GM12878 (cell line): ENCODE measurements at regions not wholly inside any gene's neighbourhood (a gene's known extent, or its start where the extent isn't known, plus 50 kb on each side); places are given as distances from the start of the nearest gene placed in this dataset.

ENCODE experiments used
- ATAC-seq: fragments of 200-7000 bp; cut with Tn5 transposase; 3 replicates; pipeline ENCODE4 v1.9.1; 2020; ENCODE audit warnings: mild to moderate bottlenecking, moderate library complexity
- BruUV-seq: library from RNA; stranded (reverse); fragments of 400-500 nt; replicated peaks from 2 replicates; lab custom pipeline; 2021; lab: Mats Ljungman, UMichigan
- CTCF ChIA-PET: fragments of 300-600 bp; sonication (Branson Sonifier 250); formaldehyde crosslinking; extraction: SDS; loops from one replicate; lab custom pipeline; 2021; ENCODE audit warnings: inconsistent platforms; lab: Yijun Ruan, JAX
- POLR2A ChIA-PET: fragments of 350-600 bp; formaldehyde crosslinking; extraction: SDS; loops from one replicate; lab custom pipeline; 2021; ENCODE audit warnings: inconsistent platforms; lab: Charles Lee
- RAD21 ChIA-PET: fragments of 300-600 bp; sonication (Branson Sonifier 250); formaldehyde crosslinking; loops from one replicate; lab custom pipeline; 2023; ENCODE audit warnings: antibody characterized with exemption; ENCODE audit not compliant: unreplicated experiment; lab: Charles Lee
- SMC1A ChIA-PET: fragments of 300-600 bp; sonication (Branson Sonifier 250); formaldehyde crosslinking; loops from one replicate; lab custom pipeline; 2023; ENCODE audit not compliant: unreplicated experiment, uncharacterized antibody; lab: Charles Lee
- DNase-seq: peaks from one replicate; pipeline ENCODE4 v3.0.0-alpha.2; 2011; ENCODE audit warnings: low read depth, low spot score
- FAIRE-seq: peaks from 3 replicates; lab custom pipeline; 2011; peaks lifted over from hg19 to GRCh38; lab: Jason Lieb, UNC
- H2AFZ ChIP-seq: 2 replicates; pipeline ENCODE4 v1.6.0; 2011; ENCODE audit warnings: low read depth, low read length, control low read depth; ENCODE audit not compliant: control insufficient read depth
- H3K27ac ChIP-seq: 2 replicates; pipeline ENCODE4 v1.5.1; 2011; ENCODE audit warnings: control low read depth; ENCODE audit not compliant: control insufficient read depth, insufficient read depth
- H3K27me3 ChIP-seq, 2 experiments: replicated peaks in 1 of 2; 2 replicates each; pipeline versions ENCODE4 v1.6.0 to v1.6.1; 2011; ENCODE audit warnings: low read length in 1 of 2; ENCODE audit not compliant: control insufficient read depth in 2 of 2, insufficient read depth in 2 of 2
- H3K36me3 ChIP-seq, 2 experiments: 2 replicates each; pipeline ENCODE4 v1.5.1; 2011; ENCODE audit warnings: low read length in 1 of 2; ENCODE audit not compliant: control insufficient read depth in 2 of 2, insufficient read depth in 2 of 2
- H3K4me1 ChIP-seq: 2 replicates; pipeline ENCODE4 v1.6.1; 2011; ENCODE audit warnings: mild to moderate bottlenecking, low read length, moderate library complexity, mixed read lengths; ENCODE audit not compliant: control insufficient read depth, insufficient read depth
- H3K4me2 ChIP-seq: 2 replicates; pipeline ENCODE4 v1.6.0; 2011; ENCODE audit warnings: control low read depth; ENCODE audit not compliant: control insufficient read depth, insufficient read depth
- H3K4me3 ChIP-seq: fragments of 200-600 bp; sonication (generic); 2 replicates; pipeline ENCODE4 v1.5.1; 2016
- H3K79me2 ChIP-seq: 2 replicates; pipeline ENCODE4 v1.6.0; 2011; ENCODE audit warnings: low read length; ENCODE audit not compliant: control insufficient read depth, insufficient read depth
- H3K9ac ChIP-seq: 2 replicates; pipeline ENCODE4 v1.8.0; 2011; ENCODE audit warnings: low read length, control low read depth, mixed read lengths; ENCODE audit not compliant: control insufficient read depth, insufficient read depth
- H3K9me3 ChIP-seq: replicated peaks from 3 replicates; pipeline ENCODE4 v1.5.1; 2011; ENCODE audit warnings: mild to moderate bottlenecking, low read length; ENCODE audit not compliant: control insufficient read depth, insufficient read depth
- H4K20me1 ChIP-seq: 2 replicates; pipeline ENCODE4 v1.6.0; 2011; ENCODE audit not compliant: control insufficient read depth, insufficient read depth
- ETV6 ChIP-seq, 2 experiments: fragments of 450-650 bp in 1 of 2; IDR thresholded peaks in 1 of 2; conservative IDR thresholded peaks in 1 of 2; 2 replicates each; pipeline ENCODE4 v1.6.1; 2014; ENCODE audit warnings: antibody characterized with exemption in 1 of 2, borderline replicate concordance in 1 of 2, low read depth in 1 of 2, mild to moderate bottlenecking in 1 of 2, moderate library complexity in 1 of 2
- MXI1 ChIP-seq: fragments of 150-350 bp; IDR thresholded peaks from 2 replicates; pipeline ENCODE4 v1.6.1; 2011; ENCODE audit warnings: low read depth, mild to moderate bottlenecking, inconsistent platforms, low read length, improper control_type of control experiment
- NFIC ChIP-seq: IDR thresholded peaks from 2 replicates; pipeline ENCODE4 v1.6.1; 2012; ENCODE audit warnings: low read depth, mild to moderate bottlenecking, inconsistent platforms, low read length, moderate library complexity
- PAX8 ChIP-seq: fragments of 450-650 bp; IDR thresholded peaks from 2 replicates; pipeline ENCODE4 v1.6.1; 2017; ENCODE audit warnings: mild to moderate bottlenecking, moderate library complexity
- POLR2AphosphoS5 ChIP-seq: IDR thresholded peaks from 2 replicates; pipeline ENCODE4 v1.6.1; 2011; ENCODE audit warnings: mild to moderate bottlenecking, low read length, inconsistent platforms
- SREBF1 ChIP-seq: IDR thresholded peaks from 2 replicates; pipeline ENCODE4 v1.6.1; 2012; ENCODE audit warnings: mild to moderate bottlenecking, low read length
- WGBS: methylation state at CpG from one replicate; pipeline ENCODE4 v1.1.6; 2016; ENCODE audit warnings: low lambda C conversion rate; ENCODE audit not compliant: insufficient replicate concordance, insufficient coverage; ENCODE audit errors: missing lambda C conversion rate; 5-methylcytosine and 5-hydroxymethylcytosine counted together
- in situ Hi-C: fragments of 300-500 bp; cut with MboI; formaldehyde crosslinking; loops from 9 replicates; pipeline ENCODE4 v1.14.3; 2018; ENCODE audit warnings: mixed read lengths
- intact Hi-C: fragments of 100-400 bp; cut with micrococcal nuclease; formaldehyde crosslinking; loops from one replicate; pipeline ENCODE4 v1.14.2; 2022; ENCODE audit not compliant: unreplicated experiment
- TF ChIP-seq, protein P1 (sequence below): fragments of 450-650 bp; conservative IDR thresholded peaks from 2 replicates; pipeline ENCODE4 v1.6.1; 2017; ENCODE audit warnings: mild to moderate bottlenecking, moderate library complexity

DNA sequence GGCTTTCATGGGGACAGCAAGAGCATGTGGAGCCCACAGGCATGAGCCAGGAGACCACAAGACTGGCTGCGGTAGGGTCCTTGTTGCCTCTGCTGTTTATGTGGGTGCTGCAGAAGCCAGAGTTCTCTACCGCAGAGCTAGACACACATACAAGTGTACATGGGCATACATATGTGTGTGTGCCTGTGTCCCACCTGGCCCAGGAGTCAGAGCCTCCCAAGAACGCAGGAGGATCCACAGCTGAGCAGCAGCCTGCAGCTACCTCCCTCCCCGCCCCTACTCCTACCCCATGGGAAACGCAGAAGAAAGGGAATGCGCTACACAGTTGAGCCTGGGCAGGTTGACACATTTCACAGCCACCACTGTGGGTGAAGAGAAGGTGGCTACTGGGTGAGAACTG lies 438.1 kb upstream of the SMIM21 start:
- ChIA-PET POLR2A (no interaction called here), CTCF (no interaction called here), RAD21 (no interaction called here), SMC1A (no interaction called here)
- H4K20me1 ChIP-seq = no peaks in the 10 kb centered on the region
- H3K4me1 ChIP-seq = no peaks in the 10 kb centered on the region
- no peak overlapping the region for H3K4me2 ChIP-seq
- no peak overlapping the region for H3K9ac ChIP-seq
- intact Hi-C loops = no loop called here
- H3K27ac ChIP-seq = no peak overlapping the region
- no peak for FAIRE-seq
- WGBS = 77% methylated on average over 6 of the region's 6 CpGs
- in situ Hi-C loops = no loop called here
- no peaks in the 10 kb centered on the region for H3K36me3 ChIP-seq
- DNase-seq = no peak
- TF ChIP-seq POLR2AphosphoS5 (no peak), ETV6 (conservative IDR thresholded peaks at IDR 0.05 in 1 of 2, IDR thresholded peaks at IDR 0.05 in 1 of 2; ENCODE audit: borderline replicate concordance in 1 of 2, low read depth in 1 of 2) (no peak), NFIC (no peak), PAX8 (no peak), MXI1 (no peak), SREBF1 (no peak)
- TF ChIP-seq, protein P1, sequence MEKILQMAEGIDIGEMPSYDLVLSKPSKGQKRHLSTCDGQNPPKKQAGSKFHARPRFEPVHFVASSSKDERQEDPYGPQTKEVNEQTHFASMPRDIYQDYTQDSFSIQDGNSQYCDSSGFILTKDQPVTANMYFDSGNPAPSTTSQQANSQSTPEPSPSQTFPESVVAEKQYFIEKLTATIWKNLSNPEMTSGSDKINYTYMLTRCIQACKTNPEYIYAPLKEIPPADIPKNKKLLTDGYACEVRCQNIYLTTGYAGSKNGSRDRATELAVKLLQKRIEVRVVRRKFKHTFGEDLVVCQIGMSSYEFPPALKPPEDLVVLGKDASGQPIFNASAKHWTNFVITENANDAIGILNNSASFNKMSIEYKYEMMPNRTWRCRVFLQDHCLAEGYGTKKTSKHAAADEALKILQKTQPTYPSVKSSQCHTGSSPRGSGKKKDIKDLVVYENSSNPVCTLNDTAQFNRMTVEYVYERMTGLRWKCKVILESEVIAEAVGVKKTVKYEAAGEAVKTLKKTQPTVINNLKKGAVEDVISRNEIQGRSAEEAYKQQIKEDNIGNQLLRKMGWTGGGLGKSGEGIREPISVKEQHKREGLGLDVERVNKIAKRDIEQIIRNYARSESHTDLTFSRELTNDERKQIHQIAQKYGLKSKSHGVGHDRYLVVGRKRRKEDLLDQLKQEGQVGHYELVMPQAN = no peak
- H2AFZ ChIP-seq = no peak overlapping the region
- BruUV-seq = no TSS peak
- H3K4me3 ChIP-seq = no peak overlapping the region
- no peaks in the 10 kb centered on the region for H3K9me3 ChIP-seq
- H3K27me3 ChIP-seq = no peaks in the 10 kb centered on the region
- ATAC-seq = no peak
- H3K79me2 ChIP-seq = no peaks in the 10 kb centered on the region
